ENCODE measurements at regions not wholly inside any gene's neighbourhood (a gene's known extent, or its start where the extent isn't known, plus 50 kb on each side); places are given as distances from the start of the nearest gene placed in this dataset.

DNA sequence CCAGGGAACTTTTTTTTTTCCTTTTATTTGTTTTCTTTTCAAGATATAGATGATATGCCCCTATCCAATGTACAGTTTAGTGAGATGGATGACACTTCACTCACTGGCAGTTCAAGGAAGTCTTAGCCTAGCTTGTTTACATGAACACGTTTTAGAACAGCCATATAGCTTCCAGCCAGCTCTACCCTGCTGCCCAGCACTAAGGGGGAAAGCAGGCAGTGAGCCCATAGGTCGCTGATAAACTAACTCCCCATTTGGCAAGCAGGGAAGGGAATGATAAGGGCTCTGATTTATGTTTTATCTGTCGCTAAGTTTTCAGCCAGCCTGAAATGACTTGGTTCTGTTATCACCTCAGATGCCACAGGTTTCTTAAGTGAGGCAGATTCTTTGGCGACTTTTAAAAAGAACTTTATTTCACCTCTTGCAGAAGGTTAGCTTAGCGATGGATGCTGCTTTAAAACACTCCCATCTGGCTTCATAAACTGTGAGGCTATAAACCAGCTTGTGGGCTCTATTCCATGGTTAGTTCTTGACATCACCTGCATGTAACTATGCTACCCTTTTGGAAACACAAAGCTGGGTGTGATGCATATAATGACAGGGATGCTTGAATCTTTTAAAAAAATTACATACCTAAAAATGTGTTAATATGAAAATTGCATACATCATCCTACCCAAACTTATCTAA, 348.4 kb downstream of the FBXO8 start:
- Mint-ChIP-seq H3K4me3 (no peak overlapping the region), H3K4me1 (no peaks in the 10 kb centered on the region), H3K27me3 (ENCODE audit: low read depth in 2 of 2) (peaks cover 0 to 3% of the 10 kb centered on the region in 2 donors), H3K9me3 (peaks cover 2 to 6% of the 10 kb centered on the region in 2 donors), H3K27ac (no peak overlapping the region), H3K36me3 (no peaks in the 10 kb centered on the region)
- Histone ChIP-seq H3K27ac (ENCODE audit: low read length) (no peak overlapping the region), H3K4me3 (ENCODE audit: low read length) (no peak overlapping the region), H3K4me1 (ENCODE audit: control insufficient read depth, insufficient read depth, low read length) (no peaks in the 10 kb centered on the region), H3K9me3 (ENCODE audit: control insufficient read depth, insufficient read depth, low read length) (no peaks in the 10 kb centered on the region), H3K36me3 (ENCODE audit: control insufficient read depth, insufficient read depth, low read length) (no peaks in the 10 kb centered on the region), H3K27me3 (ENCODE audit: control insufficient read depth, insufficient read depth, low read length) (no peaks in the 10 kb centered on the region)
- ATAC-seq (no peak), DNase-seq (no peak)
- WGBS (ENCODE audit: insufficient coverage), result 23% methylated on average over 5 of the region's 5 CpGs
- TF ChIP-seq, protein P1, sequence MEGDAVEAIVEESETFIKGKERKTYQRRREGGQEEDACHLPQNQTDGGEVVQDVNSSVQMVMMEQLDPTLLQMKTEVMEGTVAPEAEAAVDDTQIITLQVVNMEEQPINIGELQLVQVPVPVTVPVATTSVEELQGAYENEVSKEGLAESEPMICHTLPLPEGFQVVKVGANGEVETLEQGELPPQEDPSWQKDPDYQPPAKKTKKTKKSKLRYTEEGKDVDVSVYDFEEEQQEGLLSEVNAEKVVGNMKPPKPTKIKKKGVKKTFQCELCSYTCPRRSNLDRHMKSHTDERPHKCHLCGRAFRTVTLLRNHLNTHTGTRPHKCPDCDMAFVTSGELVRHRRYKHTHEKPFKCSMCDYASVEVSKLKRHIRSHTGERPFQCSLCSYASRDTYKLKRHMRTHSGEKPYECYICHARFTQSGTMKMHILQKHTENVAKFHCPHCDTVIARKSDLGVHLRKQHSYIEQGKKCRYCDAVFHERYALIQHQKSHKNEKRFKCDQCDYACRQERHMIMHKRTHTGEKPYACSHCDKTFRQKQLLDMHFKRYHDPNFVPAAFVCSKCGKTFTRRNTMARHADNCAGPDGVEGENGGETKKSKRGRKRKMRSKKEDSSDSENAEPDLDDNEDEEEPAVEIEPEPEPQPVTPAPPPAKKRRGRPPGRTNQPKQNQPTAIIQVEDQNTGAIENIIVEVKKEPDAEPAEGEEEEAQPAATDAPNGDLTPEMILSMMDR (IDR thresholded peaks at IDR 0.05), result no peak
- intact Hi-C loops (cut with micrococcal nuclease), result no loop called here

DNA sequence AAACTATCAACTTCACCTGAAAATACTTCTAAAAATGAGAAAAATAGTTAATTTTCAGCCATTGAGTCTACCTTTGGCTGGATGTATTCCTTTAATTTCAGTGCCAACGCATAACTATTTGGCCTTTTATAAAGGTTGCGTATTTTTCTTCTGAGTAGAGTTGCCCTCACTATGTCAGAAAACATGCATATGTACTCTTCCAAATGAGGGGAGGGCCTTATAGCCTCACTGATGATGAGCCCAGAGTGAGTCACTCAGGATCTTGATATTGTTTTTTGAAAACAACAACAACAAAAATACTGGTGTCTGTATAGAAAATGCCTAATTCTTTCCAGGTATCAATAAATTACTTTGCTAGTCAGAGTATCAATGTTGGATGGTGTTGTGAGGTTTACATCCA, 349.3 kb downstream of the FBXO8 start:
- DNase-seq (no peak), ATAC-seq (no peak)
- intact Hi-C loops (cut with micrococcal nuclease), result no loop called here
- Mint-ChIP-seq H3K4me3 (no peak overlapping the region), H3K27ac (no peak overlapping the region), H3K4me1 (no peaks in the 10 kb centered on the region), H3K36me3 (no peaks in the 10 kb centered on the region), H3K27me3 (ENCODE audit: low read depth in 2 of 2) (peaks cover 0 to 3% of the 10 kb centered on the region in 2 donors), H3K9me3 (peaks cover 2 to 6% of the 10 kb centered on the region in 2 donors)
- H3K4me1 ChIP-seq (ENCODE audit: control insufficient read depth, insufficient read depth, low read length), result no peaks in the 10 kb centered on the region
- WGBS (ENCODE audit: insufficient coverage), result 81% methylated on average over 2 of the region's 2 CpGs
- H3K27me3 ChIP-seq (ENCODE audit: control insufficient read depth, insufficient read depth, low read length), result no peaks in the 10 kb centered on the region
- H3K4me3 ChIP-seq (ENCODE audit: low read length), result no peak overlapping the region
- H3K27ac ChIP-seq (ENCODE audit: low read length), result no peak overlapping the region
- no peaks in the 10 kb centered on the region for H3K9me3 ChIP-seq (ENCODE audit: control insufficient read depth, insufficient read depth, low read length)
- TF ChIP-seq, protein P1 (IDR thresholded peaks at IDR 0.05), result no peak
- no peaks in the 10 kb centered on the region for H3K36me3 ChIP-seq (ENCODE audit: control insufficient read depth, insufficient read depth, low read length)

- WGBS (ENCODE audit: insufficient coverage), result 100% methylated on average over 2 of the region's 2 CpGs
- no peaks in the 10 kb centered on the region for H3K27me3 ChIP-seq (ENCODE audit: control insufficient read depth, insufficient read depth, low read length)
- H3K36me3 ChIP-seq (ENCODE audit: control insufficient read depth, insufficient read depth, low read length), result no peaks in the 10 kb centered on the region
- TF ChIP-seq, protein P1 (IDR thresholded peaks at IDR 0.05), result no peak
- H3K4me1 ChIP-seq (ENCODE audit: control insufficient read depth, insufficient read depth, low read length), result no peaks in the 10 kb centered on the region
- Mint-ChIP-seq H3K9me3 (peaks cover 2 to 6% of the 10 kb centered on the region in 2 donors), H3K27me3 (ENCODE audit: low read depth in 2 of 2) (peaks cover 0 to 3% of the 10 kb centered on the region in 2 donors), H3K4me3 (no peak overlapping the region), H3K27ac (no peak overlapping the region), H3K36me3 (no peaks in the 10 kb centered on the region), H3K4me1 (no peaks in the 10 kb centered on the region)
- ATAC-seq (no peak), DNase-seq (no peak)
- no peak overlapping the region for H3K4me3 ChIP-seq (ENCODE audit: low read length)
- H3K27ac ChIP-seq (ENCODE audit: low read length), result no peak overlapping the region
- no peaks in the 10 kb centered on the region for H3K9me3 ChIP-seq (ENCODE audit: control insufficient read depth, insufficient read depth, low read length)
- intact Hi-C loops (cut with micrococcal nuclease), result no loop called here
Measured at GRCh38 chr4:173932701-173933100, 350.8 kb downstream of the FBXO8 start.
